HCT116 (cell line): ENCODE measurements at regions not wholly inside any gene's neighbourhood (a gene's known extent, or its start where the extent isn't known, plus 50 kb on each side); places are given as distances from the start of the nearest gene placed in this dataset.

ENCODE experiments used
- ATAC-seq: fragments of 200-7000 bp; cut with Tn5 transposase; 2 replicates; pipeline ENCODE4 v1.9.1; 2020; ENCODE audit warnings: mild to moderate bottlenecking, moderate library complexity
- BruUV-seq: library from RNA; stranded (reverse); fragments of 400-500 nt; replicated peaks from 2 replicates; lab custom pipeline; 2021; lab: Mats Ljungman, UMichigan
- CTCF ChIA-PET: fragments of 300-600 bp; sonication (Branson Sonifier 250); formaldehyde crosslinking; loops from one replicate; lab custom pipeline; 2021; ENCODE audit warnings: antibody characterized with exemption; lab: Charles Lee
- POLR2A ChIA-PET: fragments of 300-600, 350-600 bp; sonication (Branson Sonifier 250); formaldehyde crosslinking; loops from one replicate; lab custom pipeline; 2021; ENCODE audit warnings: antibody characterized with exemption; lab: Charles Lee
- RAD21 ChIA-PET, 2 experiments: fragments of 300-600 bp; sonication (Branson Sonifier 250); formaldehyde crosslinking; loops; one replicate each; lab custom pipeline; 2023; ENCODE audit warnings: low total read pairs in 2 of 2; ENCODE audit not compliant: uncharacterized antibody in 2 of 2, unreplicated experiment in 2 of 2, low non-redundant PET in 1 of 2; lab: Charles Lee
- DNase-seq: peaks from one replicate; pipeline ENCODE4 v3.0.0-alpha.2; 2010; ENCODE audit warnings: low read depth, low spot score
- H2AFZ ChIP-seq: fragments of 200-600 bp; shearing (Covaris generic), sonication (generic); 2 replicates; pipeline ENCODE4 v1.6.1; 2017; ENCODE audit warnings: low read depth, mixed run types, mixed read lengths, antibody characterized with exemption, low read length; ENCODE audit not compliant: poor library complexity, severe bottlenecking
- H3K27ac ChIP-seq: 2 replicates; pipeline ENCODE4 v1.5.1; 2012; ENCODE audit warnings: low read depth, low read length
- H3K27me3 ChIP-seq: fragments of 200-600 bp; sonication (generic); 2 replicates; pipeline ENCODE4 v1.6.1; 2016; ENCODE audit warnings: mixed run types, low read length, mixed read lengths; ENCODE audit not compliant: insufficient read depth
- H3K36me3 ChIP-seq, 2 experiments: fragments of 200-500 bp in 1 of 2; fragments of 200-600 bp in 1 of 2; sonication (Bioruptor generic) in 1 of 2; sonication (generic) in 1 of 2; 2 replicates each; pipeline versions ENCODE4 v1.5.1 to v1.6.1; 2014 to 2016; ENCODE audit warnings: low read length in 2 of 2, inconsistent platforms in 1 of 2, mixed read lengths in 1 of 2, mixed run types in 1 of 2; ENCODE audit not compliant: insufficient read depth in 2 of 2, control insufficient read depth in 1 of 2
- H3K4me1 ChIP-seq, 2 experiments: fragments of 200-600 bp in 1 of 2; sonication (generic) in 1 of 2; 2 replicates each; pipeline versions ENCODE4 v1.5.1 to v1.6.1; 2012 to 2017; ENCODE audit warnings: low read length in 2 of 2, inconsistent platforms in 1 of 2, mild to moderate bottlenecking in 1 of 2, mixed read lengths in 1 of 2, mixed run types in 1 of 2, moderate library complexity in 1 of 2; ENCODE audit not compliant: insufficient read depth in 2 of 2, control insufficient read depth in 1 of 2
- H3K4me2 ChIP-seq: fragments of 200-600 bp; sonication (generic); 2 replicates; pipeline ENCODE4 v1.6.1; 2017; ENCODE audit warnings: mixed run types, low read length, mixed read lengths
- H3K4me3 ChIP-seq, 2 experiments: fragments of 200-600 bp in 1 of 2; sonication (generic) in 1 of 2; replicated peaks in 1 of 2; 2 replicates each; pipeline ENCODE4 v1.5.1; 2011 to 2016; ENCODE audit warnings: low read length in 2 of 2, control low read depth in 1 of 2, low read depth in 1 of 2, mild to moderate bottlenecking in 1 of 2, mixed read lengths in 1 of 2, mixed run types in 1 of 2
- H3K79me2 ChIP-seq: fragments of 200-600 bp; sonication (generic); 2 replicates; pipeline ENCODE4 v1.6.1; 2017; ENCODE audit warnings: mild to moderate bottlenecking, mixed run types, low read length, moderate library complexity, mixed read lengths; ENCODE audit not compliant: insufficient read depth
- H3K9ac ChIP-seq: fragments of 200-600 bp; sonication (generic); 2 replicates; pipeline ENCODE4 v1.6.1; 2016; ENCODE audit warnings: low read length, mixed read lengths
- H3K9me2 ChIP-seq: fragments of 200-600 bp; sonication (generic), shearing (Covaris generic); 2 replicates; pipeline ENCODE4 v1.6.1; 2017; ENCODE audit warnings: mixed run types, mild to moderate bottlenecking, moderate library complexity; ENCODE audit not compliant: insufficient read depth
- H3K9me3 ChIP-seq, 2 experiments: fragments of 200-500 bp in 1 of 2; fragments of 200-600 bp in 1 of 2; sonication (Bioruptor generic) in 1 of 2; sonication (generic) in 1 of 2; 2 replicates each; pipeline ENCODE4 v1.6.1; 2014 to 2017; ENCODE audit warnings: low read length in 2 of 2, mixed read lengths in 2 of 2, inconsistent platforms in 1 of 2, low read depth in 1 of 2, mild to moderate bottlenecking in 1 of 2, mixed run types in 1 of 2, moderate library complexity in 1 of 2; ENCODE audit not compliant: control insufficient read depth in 1 of 2, insufficient read depth in 1 of 2
- H4K20me1 ChIP-seq: fragments of 200-600 bp; sonication (generic), shearing (Covaris generic); 2 replicates; pipeline ENCODE4 v1.6.1; 2017; ENCODE audit warnings: mixed run types, mild to moderate bottlenecking, moderate library complexity; ENCODE audit not compliant: insufficient read depth
- ATF3 ChIP-seq: IDR thresholded peaks from 2 replicates; pipeline ENCODE4 v1.6.1; 2012
- CBX3 ChIP-seq: IDR thresholded peaks from 2 replicates; pipeline ENCODE4 v1.6.1; 2012; ENCODE audit warnings: low read depth
- CEBPB ChIP-seq: IDR thresholded peaks from 2 replicates; pipeline ENCODE4 v1.6.1; 2012; ENCODE audit warnings: low read depth
- ELF1 ChIP-seq: IDR thresholded peaks from 2 replicates; pipeline ENCODE4 v1.6.1; 2012; ENCODE audit warnings: low read depth, borderline replicate concordance
- EZH2phosphoT487 ChIP-seq: fragments of 200-600 bp; IDR thresholded peaks from 2 replicates; pipeline ENCODE4 v1.6.1; 2018; ENCODE audit warnings: antibody characterized with exemption, borderline replicate concordance
- JUND ChIP-seq: IDR thresholded peaks from 2 replicates; pipeline ENCODE4 v1.6.1; 2012
- POLR2A ChIP-seq: IDR thresholded peaks from 2 replicates; pipeline ENCODE4 v1.7.0; 2011; ENCODE audit warnings: borderline replicate concordance; ENCODE audit not compliant: insufficient read depth, insufficient read length; ENCODE audit errors: extremely low read depth
- POLR2AphosphoS5 ChIP-seq: IDR thresholded peaks from 2 replicates; pipeline ENCODE4 v1.6.1; 2011; ENCODE audit warnings: mild to moderate bottlenecking, low read depth, low read length, moderate library complexity
- RAD21 ChIP-seq: IDR thresholded peaks from 2 replicates; pipeline ENCODE4 v1.6.1; 2012; ENCODE audit warnings: low read depth, mild to moderate bottlenecking
- SIN3A ChIP-seq: IDR thresholded peaks from 2 replicates; pipeline ENCODE4 v1.6.1; 2012; ENCODE audit warnings: low read depth
- SRF ChIP-seq: IDR thresholded peaks from 2 replicates; pipeline ENCODE4 v1.6.1; 2012; ENCODE audit warnings: low read depth
- TCF7L2 ChIP-seq: IDR thresholded peaks from 2 replicates; pipeline ENCODE4 v1.7.0; 2011; ENCODE audit warnings: borderline replicate concordance, inconsistent platforms; ENCODE audit not compliant: insufficient read depth, insufficient read length; ENCODE audit errors: extremely low read depth
- YY1 ChIP-seq: IDR thresholded peaks from 2 replicates; pipeline ENCODE4 v1.6.1; 2011; ENCODE audit warnings: low read length, low read depth, moderate library complexity, mild to moderate bottlenecking; ENCODE audit not compliant: insufficient replicate concordance; ENCODE audit errors: extremely low read depth
- ZFX ChIP-seq: fragments of 450-650 bp; IDR thresholded peaks from 2 replicates; pipeline ENCODE4 v1.6.1; 2017
- intact Hi-C: fragments of 100-400 bp; cut with micrococcal nuclease; formaldehyde crosslinking; loops from 2 replicates; pipeline ENCODE4 v1.10.0; 2022
- TF ChIP-seq, protein P1 (sequence below): IDR thresholded peaks from 2 replicates; pipeline ENCODE4 v1.6.1; 2012
- TF ChIP-seq, protein P2 (sequence below): IDR thresholded peaks from 2 replicates; pipeline ENCODE4 v1.6.1; 2011; ENCODE audit warnings: mild to moderate bottlenecking, low read length, moderate library complexity; ENCODE audit not compliant: insufficient replicate concordance; ENCODE audit errors: extremely low read depth

- POLR2A ChIA-PET: no interaction called here
- TF ChIP-seq SIN3A (no peak), RAD21 (no peak), POLR2AphosphoS5 (no peak), ELF1 (no peak), ATF3 (no peak), CEBPB (no peak), JUND (no peak), ZFX (no peak), CBX3 (no peak), POLR2A (no peak), TCF7L2 (no peak), EZH2phosphoT487 (no peak), YY1 (no peak), SRF (no peak)
- TF ChIP-seq, protein P1, sequence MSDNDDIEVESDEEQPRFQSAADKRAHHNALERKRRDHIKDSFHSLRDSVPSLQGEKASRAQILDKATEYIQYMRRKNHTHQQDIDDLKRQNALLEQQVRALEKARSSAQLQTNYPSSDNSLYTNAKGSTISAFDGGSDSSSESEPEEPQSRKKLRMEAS: no peak
- TF ChIP-seq, protein P2, sequence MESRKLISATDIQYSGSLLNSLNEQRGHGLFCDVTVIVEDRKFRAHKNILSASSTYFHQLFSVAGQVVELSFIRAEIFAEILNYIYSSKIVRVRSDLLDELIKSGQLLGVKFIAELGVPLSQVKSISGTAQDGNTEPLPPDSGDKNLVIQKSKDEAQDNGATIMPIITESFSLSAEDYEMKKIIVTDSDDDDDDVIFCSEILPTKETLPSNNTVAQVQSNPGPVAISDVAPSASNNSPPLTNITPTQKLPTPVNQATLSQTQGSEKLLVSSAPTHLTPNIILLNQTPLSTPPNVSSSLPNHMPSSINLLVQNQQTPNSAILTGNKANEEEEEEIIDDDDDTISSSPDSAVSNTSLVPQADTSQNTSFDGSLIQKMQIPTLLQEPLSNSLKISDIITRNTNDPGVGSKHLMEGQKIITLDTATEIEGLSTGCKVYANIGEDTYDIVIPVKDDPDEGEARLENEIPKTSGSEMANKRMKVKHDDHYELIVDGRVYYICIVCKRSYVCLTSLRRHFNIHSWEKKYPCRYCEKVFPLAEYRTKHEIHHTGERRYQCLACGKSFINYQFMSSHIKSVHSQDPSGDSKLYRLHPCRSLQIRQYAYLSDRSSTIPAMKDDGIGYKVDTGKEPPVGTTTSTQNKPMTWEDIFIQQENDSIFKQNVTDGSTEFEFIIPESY: no peak
- H3K27ac ChIP-seq: no peak overlapping the region
- H2AFZ ChIP-seq: no peak overlapping the region
- H3K4me2 ChIP-seq: no peak overlapping the region
- RAD21 ChIA-PET: no interaction called here
- DNase-seq (no peak), ATAC-seq (no peak)
- no peaks in the 10 kb centered on the region for H3K36me3 ChIP-seq
- intact Hi-C loops: no loop called here
- no peaks in the 10 kb centered on the region for H4K20me1 ChIP-seq
- no peaks in the 10 kb centered on the region for H3K9me2 ChIP-seq
- CTCF ChIA-PET: no interaction called here
- no peak overlapping the region for H3K4me3 ChIP-seq
- H3K9ac ChIP-seq: no peak overlapping the region
- no peaks in the 10 kb centered on the region for H3K4me1 ChIP-seq
- no TSS peak for BruUV-seq
- H3K27me3 ChIP-seq: no peaks in the 10 kb centered on the region
- no peaks in the 10 kb centered on the region for H3K9me3 ChIP-seq
- no peaks in the 10 kb centered on the region for H3K79me2 ChIP-seq
Measured at GRCh38 chr4:104766676-104767075, 272.0 kb upstream of the CXXC4 start.
